HL-60 (cell line): ENCODE measurements at regions not wholly inside any gene's neighbourhood (a gene's known extent, or its start where the extent isn't known, plus 50 kb on each side); places are given as distances from the start of the nearest gene placed in this dataset.

ENCODE experiments used
- CTCF ChIP-seq: IDR thresholded peaks from one replicate; pipeline ENCODE4 v1.5.1; 2011; ENCODE audit warnings: low read length, control low read depth, inconsistent platforms; ENCODE audit not compliant: insufficient read depth
- POLR2AphosphoS5 ChIP-seq: IDR thresholded peaks from 2 replicates; pipeline ENCODE4 v1.6.1; 2012; ENCODE audit warnings: low read depth
- REST ChIP-seq: IDR thresholded peaks from 2 replicates; pipeline ENCODE4 v1.6.1; 2012; ENCODE audit warnings: low read depth; ENCODE audit not compliant: insufficient replicate concordance
- SPI1 ChIP-seq: IDR thresholded peaks from 2 replicates; pipeline ENCODE4 v1.6.1; 2012; ENCODE audit warnings: low read depth, mild to moderate bottlenecking, borderline replicate concordance

- TF ChIP-seq REST (no peak), POLR2AphosphoS5 (no peak), CTCF (no peak), SPI1 (no peak)
Observed at GRCh38 chr10:62634576-62634975, 169.9 kb upstream of the ADO start.
